ENCODE measurements at regions not wholly inside any gene's neighbourhood (a gene's known extent, or its start where the extent isn't known, plus 50 kb on each side); places are given as distances from the start of the nearest gene placed in this dataset.

DNA sequence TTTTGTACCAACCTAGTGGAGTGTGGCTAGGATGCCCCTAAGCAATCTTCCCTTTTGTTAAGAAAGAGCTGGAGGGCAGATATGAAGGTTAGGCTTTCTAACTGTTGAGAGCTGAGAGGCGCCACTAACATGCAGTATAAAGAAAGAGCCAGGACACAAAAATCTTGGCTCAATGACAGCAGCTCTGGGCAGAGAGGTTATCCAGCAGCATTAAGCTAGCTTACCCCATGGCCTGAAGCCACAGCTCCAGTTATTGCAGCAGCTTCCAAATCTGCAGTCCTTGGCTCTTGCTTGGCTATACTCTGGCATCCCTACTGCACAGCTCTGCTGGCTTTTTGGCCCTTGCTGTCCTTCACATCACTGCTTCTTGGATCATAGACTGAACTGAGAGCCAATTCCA, 213.4 kb downstream of the GPD2 start:
- TF ChIP-seq, protein P1, sequence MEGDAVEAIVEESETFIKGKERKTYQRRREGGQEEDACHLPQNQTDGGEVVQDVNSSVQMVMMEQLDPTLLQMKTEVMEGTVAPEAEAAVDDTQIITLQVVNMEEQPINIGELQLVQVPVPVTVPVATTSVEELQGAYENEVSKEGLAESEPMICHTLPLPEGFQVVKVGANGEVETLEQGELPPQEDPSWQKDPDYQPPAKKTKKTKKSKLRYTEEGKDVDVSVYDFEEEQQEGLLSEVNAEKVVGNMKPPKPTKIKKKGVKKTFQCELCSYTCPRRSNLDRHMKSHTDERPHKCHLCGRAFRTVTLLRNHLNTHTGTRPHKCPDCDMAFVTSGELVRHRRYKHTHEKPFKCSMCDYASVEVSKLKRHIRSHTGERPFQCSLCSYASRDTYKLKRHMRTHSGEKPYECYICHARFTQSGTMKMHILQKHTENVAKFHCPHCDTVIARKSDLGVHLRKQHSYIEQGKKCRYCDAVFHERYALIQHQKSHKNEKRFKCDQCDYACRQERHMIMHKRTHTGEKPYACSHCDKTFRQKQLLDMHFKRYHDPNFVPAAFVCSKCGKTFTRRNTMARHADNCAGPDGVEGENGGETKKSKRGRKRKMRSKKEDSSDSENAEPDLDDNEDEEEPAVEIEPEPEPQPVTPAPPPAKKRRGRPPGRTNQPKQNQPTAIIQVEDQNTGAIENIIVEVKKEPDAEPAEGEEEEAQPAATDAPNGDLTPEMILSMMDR (IDR thresholded peaks at IDR 0.05), result no peak
- TF ChIP-seq POLR2A (IDR thresholded peaks at IDR 0.05), result no peak

All from uterus (tissue), 2 donors.